HG02798 (cell line): ENCODE measurements at regions not wholly inside any gene's neighbourhood (a gene's known extent, or its start where the extent isn't known, plus 50 kb on each side); places are given as distances from the start of the nearest gene placed in this dataset.

ENCODE experiments used
- ATAC-seq: cut with Tn5 transposase; IDR thresholded peaks from one replicate; pipeline ENCODE4 v1.9.1; 2021; ENCODE audit warnings: mild to moderate bottlenecking; ENCODE audit not compliant: unreplicated experiment, poor library complexity

DNA sequence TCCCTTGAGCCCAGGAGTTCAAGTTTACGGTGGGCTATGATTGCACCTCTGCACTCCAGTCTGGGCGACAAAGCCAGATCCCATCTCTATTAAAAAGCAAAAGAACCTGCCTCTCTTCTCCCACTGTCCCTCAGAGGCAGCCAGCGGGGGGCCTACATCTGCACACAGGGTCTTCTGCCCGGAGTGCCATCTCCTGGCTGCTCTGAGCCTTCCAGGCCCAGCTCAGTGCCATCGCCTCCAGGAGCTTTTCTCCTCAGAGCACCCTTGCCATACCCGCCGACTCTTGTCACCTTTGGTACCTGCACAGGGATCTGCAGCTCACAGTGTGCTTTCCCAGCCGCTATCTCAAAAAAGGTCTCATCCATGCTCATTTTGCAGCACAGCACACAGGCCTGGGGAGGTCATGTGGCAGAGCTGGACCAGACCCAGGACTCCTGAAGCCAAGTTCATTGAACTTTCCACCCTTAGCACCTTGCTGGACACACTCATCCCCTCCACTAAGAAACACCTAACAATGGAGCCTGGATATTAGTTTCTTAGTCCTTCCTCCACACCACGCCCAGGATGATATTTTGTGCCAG is 186.3 kb downstream of the HAUS1 start:
- ATAC-seq, result no peak

DNA sequence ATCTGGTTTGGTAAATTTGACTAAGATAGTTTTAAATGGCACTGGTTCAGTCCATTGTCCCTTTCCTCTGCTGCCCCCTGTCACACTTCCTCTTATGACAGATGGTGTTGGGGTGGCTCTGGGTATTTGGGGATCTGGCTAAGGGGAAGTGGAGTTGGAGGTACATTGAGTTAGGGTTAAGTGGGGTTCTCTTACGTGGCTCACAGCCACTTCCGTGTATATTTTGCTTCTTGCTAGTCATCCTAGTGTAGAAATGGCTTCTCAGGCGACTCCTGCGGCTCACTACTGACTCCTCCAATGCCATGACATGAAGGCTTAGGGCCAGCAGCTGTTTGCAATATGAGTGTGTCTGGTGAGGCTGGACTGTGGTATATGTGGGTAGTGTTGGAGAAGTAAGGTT is 187.0 kb downstream of the HAUS1 start:
- no peak for ATAC-seq

DNA sequence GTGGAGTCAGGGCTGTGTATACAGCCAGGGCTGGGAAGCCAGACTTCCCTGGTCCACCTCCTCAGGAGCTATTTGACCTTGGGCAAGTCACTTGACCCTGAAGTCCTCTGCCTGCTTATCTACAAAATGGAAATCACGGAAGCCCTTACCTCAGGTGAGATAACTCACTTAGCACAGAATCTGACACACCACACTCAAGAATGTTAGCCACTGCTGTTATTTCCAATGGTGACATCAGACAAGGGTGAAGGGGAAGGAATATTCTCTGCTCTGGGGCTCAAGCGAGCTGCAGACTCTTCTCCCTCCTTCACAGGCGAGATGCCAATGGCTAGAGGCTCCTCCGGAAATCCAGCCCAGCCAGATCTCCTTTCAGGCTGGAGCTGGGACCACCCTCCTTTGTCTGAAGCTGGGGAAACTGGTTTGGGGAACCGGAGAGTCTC is 189.6 kb downstream of the HAUS1 start:
- ATAC-seq, result no peak

DNA sequence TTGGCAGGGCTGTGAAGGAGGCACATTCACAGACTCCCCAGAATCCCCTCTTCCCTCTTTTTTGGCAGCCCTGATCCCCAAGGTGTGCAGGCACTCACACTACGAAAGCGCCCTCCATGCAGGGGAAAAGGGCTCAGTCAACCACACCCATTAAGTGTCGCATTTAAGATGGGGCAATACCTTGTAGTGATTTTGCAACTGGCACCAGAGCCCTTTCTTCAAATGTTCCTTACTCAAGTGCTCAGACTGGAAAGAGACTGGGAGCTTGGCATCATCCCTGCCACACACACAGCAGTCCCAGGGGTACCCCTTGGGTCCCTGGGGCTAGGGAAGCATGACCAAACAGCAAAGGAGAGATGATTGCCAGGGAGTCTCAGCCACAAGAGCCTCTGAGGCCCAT is 190.1 kb downstream of the HAUS1 start:
- ATAC-seq, result no peak

DNA sequence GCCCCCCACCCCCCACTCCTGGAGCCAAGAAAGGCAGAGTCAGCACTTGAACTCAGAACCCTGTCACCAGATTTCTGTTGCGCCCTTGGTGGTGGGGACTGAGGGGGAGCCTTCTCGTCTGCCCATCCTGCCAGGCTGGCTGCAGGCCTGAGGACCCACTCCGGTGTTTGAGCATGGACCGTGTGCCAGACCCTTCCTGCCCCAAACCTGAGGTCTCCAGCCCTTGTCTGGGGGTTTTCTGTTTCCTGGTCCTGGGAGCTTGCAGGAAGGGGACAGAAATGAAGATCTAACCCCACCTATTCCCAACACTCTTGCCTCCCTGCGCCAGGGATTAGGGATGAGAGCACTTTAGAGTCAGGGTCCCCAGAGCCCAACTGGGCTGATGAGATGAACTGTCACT is 190.6 kb downstream of the HAUS1 start:
- no peak for ATAC-seq

DNA sequence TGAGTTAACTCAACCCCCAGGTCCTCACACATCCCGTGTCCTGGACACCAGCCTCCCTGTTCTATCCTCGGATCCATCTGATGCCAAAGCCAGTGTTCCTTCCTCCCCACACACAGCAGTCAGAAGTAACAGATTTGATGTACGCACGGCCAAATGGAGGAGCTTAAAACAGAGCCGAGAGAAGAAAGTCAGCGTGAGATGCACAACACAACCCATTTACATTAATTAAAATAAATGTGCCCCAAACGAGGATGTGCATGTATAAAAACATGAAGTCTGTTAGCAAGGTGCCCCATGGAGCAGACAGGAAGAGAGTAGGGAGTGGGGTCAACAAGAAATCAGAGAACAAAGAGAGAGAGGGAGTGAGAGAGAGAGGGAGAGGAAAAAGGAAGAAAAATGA is 191.2 kb downstream of the HAUS1 start:
- ATAC-seq, result no peak

DNA sequence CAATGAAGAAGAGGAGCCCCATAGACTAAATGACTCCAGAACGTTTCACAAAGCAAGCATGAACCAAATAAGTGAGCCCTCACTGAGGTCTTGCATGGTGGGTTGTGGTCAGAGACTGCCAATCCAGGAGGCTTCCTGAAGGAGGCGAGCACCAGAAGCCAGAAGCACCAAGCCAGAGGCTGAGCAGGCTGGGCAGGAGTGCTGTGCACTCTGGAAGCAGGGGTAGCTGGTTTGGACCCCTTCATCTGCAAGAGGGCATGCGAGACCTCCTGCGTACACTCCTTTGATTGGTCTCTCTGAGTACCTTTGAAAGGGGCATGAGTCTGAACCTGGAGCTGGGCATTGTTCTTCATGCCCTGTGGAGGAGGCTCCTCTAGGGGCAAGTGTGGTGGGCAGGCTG is 192.5 kb downstream of the HAUS1 start:
- no peak for ATAC-seq

DNA sequence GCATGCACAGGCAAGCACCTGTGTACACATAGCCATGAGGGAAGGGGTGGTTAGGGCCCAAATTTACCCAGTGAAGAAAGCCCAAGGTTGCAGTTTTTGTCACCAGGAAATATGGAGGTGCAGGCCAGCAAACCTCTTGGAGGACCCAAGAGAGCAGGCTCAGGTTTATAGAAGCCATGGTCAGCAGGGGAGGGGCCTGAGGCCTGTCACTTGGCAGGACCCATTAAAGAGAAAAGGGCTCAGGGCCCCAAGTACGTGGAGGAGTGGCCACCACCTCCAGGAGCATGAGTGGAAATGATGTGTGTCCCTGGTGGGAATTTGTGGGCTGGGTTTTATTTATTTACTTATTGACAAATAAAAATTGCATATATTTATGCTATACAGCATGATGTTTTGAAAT is 192.9 kb downstream of the HAUS1 start:
- no peak for ATAC-seq

DNA sequence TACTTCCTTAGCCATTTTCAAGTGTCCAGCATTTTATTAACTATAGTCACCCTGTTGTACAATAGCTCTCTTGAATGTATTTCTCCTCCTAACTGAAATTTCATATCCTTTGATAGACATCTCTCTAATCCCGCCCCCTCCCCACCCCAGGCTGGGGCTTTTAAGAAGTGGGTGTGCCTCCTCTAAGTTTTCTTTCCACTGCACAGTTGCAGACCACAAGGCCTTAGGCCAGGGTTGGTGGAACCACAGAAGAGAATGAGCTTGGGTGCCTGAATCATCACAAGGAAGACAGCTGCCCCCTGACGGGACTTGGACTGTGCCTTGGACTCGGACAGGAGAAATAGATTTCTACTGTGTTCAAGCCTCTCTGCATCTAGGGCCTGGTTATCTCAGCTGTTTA is 193.4 kb downstream of the HAUS1 start:
- ATAC-seq, result no peak

DNA sequence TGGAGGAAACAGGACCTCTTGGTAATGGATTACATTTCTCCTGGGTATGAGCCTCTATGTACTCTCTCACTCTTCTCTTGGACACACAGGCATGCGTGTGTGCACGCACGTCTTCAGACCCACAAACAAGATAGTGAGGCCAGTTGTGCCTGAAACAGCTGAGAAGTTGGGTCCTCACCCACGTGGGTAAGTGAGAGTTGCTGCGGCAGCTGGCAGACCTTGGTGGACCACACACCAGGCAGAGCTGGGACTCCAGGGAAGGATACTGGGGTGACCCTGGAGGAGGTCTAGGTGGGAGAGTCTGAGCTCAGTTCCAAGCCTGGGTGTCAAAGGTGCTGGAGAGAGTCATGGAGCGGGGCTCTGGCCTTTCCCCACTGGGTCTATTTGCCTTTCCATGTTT is 194.3 kb downstream of the HAUS1 start:
- no peak for ATAC-seq

DNA sequence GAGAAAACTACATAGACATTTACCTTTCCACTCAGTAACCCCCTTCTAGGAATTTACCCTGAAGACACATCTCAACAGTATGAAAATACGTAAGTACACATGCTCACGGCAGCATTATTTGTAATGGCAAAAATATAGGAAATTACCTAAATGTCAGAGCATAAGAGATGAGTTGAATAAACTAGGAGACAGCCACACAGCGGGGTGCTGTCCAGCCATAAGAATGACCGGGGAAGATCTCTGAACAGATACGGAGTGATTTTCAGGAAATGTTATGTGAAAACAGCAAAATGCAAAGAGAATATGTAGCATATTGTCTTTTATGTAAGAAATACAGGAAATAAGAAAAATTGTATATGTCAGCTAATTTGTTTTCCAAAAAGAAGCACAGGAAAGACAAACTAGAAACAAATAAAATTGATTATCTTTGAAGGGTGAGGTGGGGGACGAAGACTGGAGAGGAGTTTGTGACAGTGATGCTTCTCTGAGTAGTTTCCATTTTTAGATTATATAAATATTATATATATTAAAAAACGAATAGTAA is 195.4 kb downstream of the HAUS1 start:
- ATAC-seq, result no peak

DNA sequence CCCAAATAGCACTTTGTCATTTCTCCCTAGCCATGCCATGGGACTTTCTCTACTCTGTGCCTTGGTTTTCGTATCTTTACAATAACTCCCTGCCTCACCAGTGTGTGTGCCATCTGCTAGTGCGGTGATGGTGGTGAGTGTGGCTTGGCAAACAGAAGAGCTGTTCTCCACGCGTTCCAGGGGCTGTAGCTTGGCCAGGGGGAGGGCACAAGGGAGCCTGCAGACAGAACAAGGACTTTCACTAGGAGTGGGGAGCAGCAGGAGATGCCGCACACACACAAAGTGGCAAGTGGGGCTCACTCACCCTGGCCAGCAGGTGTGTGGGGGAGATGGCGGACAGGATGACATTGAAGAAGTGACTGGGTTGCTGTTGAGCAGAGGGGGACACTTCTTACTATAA is 196.9 kb downstream of the HAUS1 start:
- no peak for ATAC-seq

DNA sequence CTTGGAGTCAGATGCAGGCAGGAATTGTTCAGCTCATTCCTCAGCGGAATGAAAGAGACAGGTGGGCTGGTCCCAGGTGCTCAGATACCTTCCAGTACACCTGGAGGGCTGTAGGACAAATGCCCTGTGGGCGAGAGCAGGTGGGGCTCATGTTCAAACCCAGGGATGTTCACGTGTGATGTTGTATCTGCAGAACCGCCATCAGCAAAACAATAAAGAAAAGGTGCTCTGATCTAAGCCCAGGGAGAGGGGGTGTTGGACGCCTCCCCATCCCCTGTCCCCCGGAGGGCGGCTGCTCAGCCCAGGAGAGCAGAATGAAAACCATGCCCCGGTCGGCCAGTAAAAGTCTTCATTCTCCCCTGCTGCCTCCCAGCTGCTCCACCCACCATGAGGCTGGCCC is 197.4 kb downstream of the HAUS1 start:
- ATAC-seq, result no peak

DNA sequence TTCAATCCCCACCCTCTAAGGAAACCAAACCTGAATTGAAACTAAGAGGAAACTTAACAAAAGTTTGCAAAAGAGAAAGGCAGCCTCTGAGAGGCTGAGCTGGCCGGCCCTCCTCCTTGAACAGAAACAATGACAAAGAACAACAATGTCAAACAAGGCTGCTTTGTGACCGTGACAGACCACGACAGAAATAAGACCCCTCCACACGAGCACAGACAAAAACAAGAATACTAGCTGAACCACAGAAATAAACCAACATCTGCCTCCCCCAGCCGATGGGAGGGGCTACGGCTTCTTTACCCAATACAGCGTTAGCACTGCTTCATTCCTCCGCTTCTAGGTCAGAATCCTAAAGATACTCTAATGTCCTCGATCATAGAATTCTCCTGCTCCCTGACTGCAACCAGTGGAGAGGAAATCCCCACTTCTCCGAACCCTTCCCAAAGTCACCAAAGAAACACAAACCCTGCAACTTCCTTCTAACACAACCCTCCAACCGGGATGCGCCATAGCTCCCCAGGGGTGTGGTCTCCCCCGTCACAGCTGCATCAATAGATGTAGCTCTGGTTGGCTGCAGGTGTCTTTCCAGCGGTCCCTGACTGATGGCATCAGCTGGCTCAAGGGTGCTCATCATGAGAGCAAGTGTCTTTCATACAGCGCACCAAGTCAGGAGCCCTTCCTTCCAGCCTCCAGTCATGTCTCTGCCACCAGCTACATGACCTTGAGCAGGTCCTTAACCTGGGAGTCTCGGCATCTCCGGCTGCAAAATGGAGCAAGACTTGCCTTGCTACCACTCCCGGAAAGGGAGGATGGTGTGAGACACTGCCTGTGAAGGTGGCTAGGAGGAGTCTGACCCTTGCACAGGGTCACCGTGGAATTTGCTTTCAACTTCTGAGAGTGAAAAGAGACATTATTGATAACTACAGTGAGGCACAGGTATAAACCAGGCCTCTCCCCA is 198.6 kb downstream of the HAUS1 start:
- no peak for ATAC-seq

DNA sequence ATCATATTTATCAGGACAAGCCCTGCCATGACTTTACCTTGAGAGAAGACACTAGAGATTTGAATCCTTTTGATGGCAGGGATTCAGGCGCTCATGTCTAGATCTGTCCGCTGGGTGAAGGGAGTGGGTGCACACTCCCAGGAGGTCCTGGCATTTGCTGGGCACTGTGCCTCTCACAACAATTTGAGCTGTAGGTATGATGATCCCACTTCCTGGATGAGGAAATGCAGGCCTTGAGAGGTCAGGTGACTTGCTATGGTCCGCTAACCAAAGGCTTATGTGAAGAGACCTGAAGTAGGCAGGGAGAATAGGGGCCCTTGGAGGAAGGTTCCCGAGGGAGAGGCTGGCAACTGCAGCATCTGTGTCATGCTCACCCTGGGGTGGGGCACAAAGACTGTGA is 206.1 kb downstream of the HAUS1 start:
- no peak for ATAC-seq

DNA sequence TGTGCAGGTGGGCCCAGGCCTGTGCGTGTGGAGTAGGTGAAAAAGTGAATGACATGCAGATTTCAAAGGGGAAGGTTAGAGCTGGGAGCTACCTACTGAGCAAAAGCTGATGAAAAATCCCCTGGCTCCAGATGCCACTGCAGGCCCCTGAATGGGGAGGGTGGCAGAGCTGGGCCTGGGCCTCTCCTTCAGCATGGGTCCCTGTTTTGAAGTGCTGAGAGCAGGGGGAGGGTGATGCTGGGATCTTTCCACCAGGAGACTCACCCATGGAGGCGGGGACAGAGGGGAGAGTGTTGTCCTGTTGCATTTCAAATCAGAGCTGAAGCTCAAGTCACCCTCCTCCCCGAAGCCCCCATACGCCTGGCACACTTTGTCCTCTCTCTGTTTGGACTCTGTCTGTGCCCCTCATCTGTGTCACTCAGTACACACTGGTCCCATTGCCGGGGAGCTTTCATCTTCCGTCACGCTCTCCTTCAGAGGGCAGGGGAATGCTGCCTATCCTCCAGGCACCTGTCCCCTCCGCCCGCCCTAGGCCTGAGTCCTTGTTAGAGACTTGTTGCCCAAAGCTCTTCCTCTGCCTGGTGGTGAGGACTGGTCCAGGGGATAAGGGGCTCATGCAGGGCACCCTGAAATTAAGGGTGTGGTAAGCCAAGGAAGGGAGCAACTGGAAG is 206.6 kb downstream of the HAUS1 start:
- no peak for ATAC-seq

DNA sequence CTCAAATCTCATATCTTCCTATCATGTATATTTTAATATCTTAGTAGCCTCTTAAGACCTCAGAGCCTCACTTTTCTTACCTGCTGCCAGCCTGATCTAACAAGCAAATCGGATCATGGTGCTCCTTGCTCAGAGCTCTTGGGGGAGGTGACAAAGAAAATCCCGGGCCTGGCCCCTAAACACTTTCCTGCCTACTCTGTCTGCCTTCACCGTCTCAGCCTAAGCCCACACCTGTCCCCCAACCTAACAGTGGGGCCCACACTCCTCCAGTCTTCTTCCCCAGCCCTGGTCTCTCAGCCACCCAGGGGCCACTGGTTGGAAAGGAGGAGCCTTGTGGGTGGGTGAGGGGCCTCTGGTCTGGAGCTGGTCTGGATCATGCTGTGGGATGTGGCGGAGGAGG is 207.3 kb downstream of the HAUS1 start:
- no peak for ATAC-seq

DNA sequence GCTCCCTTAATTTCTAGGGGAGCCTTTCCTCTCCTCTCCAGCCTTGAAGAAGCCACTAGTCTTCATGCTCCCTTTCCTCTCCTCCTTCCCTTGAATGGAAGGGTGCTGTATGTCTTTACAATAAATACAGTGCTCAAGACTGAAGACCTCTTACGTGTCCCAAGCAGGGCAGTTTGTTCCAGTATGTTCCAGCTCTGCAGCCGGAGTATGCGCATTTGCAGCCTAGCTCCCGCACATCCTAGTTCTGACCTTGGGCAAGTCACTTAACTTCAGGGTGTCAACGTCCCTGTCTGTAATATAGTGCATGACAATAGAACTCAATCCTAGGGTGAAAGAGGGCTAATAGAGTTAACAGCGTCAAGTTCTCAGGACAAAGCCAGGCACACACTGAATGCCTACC is 208.0 kb downstream of the HAUS1 start:
- ATAC-seq, result no peak

DNA sequence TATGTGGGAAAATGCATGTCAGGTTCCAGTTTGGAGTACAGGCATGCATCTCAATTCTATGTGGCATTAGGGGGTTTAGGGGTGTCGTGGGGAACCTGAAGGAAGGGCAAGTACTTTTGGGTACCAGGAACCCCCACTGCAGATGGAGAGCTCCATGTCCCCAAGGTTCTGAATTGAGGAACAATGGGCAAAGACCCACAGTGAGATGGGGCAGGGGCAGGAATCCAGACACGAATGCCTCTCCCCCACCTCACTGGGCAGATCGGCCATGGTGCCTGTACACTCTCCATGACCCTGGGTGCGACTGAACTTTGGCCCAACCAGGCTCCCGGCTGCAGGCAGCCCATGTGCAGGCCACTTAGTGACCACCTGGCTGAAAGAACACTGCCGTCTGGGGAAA is 209.3 kb downstream of the HAUS1 start:
- ATAC-seq, result no peak

DNA sequence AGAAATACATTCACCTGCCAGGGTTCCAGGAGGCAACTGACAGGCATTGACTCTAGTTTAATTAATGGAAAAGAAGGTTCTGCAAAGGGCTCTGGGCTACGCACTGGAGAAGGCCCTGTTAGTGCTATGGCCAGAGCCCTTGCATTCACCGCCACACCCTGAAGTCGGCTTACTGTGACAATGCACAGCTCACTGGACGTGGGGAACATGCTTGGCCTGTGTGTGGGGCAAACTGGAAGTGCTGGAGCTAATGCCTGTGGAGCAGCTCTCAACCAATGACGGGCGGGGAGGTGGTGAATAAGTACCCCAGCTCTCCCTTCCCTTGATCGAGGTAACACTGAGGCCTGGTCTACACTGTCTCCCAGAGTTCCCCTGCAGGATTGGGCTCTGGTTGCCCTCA is 209.8 kb downstream of the HAUS1 start:
- ATAC-seq, result no peak

DNA sequence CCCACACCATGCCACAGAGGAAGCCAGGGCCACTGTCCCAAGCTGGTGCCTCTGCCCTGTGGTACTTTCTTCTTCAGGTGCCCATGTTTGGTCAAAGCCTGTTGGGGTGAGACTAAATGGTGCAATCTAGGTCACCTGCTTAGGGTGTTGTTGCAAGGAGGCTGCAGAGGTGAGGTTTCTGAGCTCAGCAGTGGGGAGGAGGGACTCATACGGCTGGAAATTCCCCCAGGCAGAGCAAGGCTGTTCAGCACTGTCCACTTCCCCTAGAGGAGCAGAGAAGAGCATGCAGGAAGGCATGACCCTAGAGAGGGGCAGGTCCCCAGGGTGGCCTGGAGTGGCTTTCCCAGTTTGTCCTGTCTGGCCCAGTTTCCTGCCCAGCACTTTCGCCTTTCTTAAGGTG is 211.0 kb downstream of the HAUS1 start:
- no peak for ATAC-seq
